ENCODE measurements at regions not wholly inside any gene's neighbourhood (a gene's known extent, or its start where the extent isn't known, plus 50 kb on each side); places are given as distances from the start of the nearest gene placed in this dataset.

GRCh38 chr2:78646533-78647364, 378.8 kb upstream of the REG3G start:
- intact Hi-C loops (cut with DNase I), result no loop called here
- H3K9me3 ChIP-seq, result no peaks in the 10 kb centered on the region
- 54 to 63% methylated on average over 5 of the region's 5 CpGs for WGBS, 2 donors
- no peaks in the 10 kb centered on the region for H3K27me3 ChIP-seq
- H3K4me3 ChIP-seq, result no peak overlapping the region
- TF ChIP-seq, protein P1, sequence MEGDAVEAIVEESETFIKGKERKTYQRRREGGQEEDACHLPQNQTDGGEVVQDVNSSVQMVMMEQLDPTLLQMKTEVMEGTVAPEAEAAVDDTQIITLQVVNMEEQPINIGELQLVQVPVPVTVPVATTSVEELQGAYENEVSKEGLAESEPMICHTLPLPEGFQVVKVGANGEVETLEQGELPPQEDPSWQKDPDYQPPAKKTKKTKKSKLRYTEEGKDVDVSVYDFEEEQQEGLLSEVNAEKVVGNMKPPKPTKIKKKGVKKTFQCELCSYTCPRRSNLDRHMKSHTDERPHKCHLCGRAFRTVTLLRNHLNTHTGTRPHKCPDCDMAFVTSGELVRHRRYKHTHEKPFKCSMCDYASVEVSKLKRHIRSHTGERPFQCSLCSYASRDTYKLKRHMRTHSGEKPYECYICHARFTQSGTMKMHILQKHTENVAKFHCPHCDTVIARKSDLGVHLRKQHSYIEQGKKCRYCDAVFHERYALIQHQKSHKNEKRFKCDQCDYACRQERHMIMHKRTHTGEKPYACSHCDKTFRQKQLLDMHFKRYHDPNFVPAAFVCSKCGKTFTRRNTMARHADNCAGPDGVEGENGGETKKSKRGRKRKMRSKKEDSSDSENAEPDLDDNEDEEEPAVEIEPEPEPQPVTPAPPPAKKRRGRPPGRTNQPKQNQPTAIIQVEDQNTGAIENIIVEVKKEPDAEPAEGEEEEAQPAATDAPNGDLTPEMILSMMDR (IDR thresholded peaks at IDR 0.05), result no peak
- no peaks in the 10 kb centered on the region for H3K36me3 ChIP-seq
- DNase-seq (no peak), ATAC-seq (no peak)
- H3K27ac ChIP-seq, result no peak overlapping the region
- no peaks in the 10 kb centered on the region for H3K4me1 ChIP-seq

GRCh38 chr2:78648558-78648957, 376.9 kb upstream of the REG3G start:
- WGBS, 2 donors, result 42 to 47% methylated on average over 1 of the region's 1 CpG
- ATAC-seq (no peak), DNase-seq (no peak)
- intact Hi-C loops (cut with DNase I), result no loop called here
- no peaks in the 10 kb centered on the region for H3K36me3 ChIP-seq
- H3K27ac ChIP-seq, result no peak overlapping the region
- no peaks in the 10 kb centered on the region for H3K4me1 ChIP-seq
- TF ChIP-seq, protein P1 (IDR thresholded peaks at IDR 0.05), result no peak
- no peak overlapping the region for H3K4me3 ChIP-seq
- no peaks in the 10 kb centered on the region for H3K27me3 ChIP-seq
- no peaks in the 10 kb centered on the region for H3K9me3 ChIP-seq

DNA sequence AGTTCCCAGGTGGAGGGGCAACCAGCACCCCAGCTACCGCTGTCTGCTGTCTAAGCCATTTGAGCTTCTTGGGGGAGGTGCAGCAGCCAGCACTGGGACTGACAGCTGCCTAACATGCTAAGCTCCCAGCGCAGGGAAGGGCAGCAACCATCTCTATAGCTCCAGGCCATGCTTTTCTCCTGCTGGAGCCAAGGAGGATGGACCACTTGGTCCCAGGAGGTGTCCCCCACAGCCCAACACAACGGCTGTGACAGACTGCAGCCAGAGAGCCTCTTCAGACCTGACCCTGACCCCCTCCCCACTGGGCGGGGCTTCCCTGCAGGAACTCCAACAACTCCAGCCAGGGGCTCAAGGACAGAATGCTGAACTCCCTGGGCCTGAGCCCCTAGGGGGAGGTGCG, 370.6 kb upstream of the REG3G start:
- H3K36me3 ChIP-seq, result no peaks in the 10 kb centered on the region
- H3K4me3 ChIP-seq, result no peak overlapping the region
- no peak for ATAC-seq
- H3K9me3 ChIP-seq, result peaks cover 0 to 52% (median 9%) of the 10 kb centered on the region in 11 donors
- no peaks in the 10 kb centered on the region for H3K4me1 ChIP-seq
- TF ChIP-seq, protein P1 (IDR thresholded peaks at IDR 0.05), result no peak
- H3K27ac ChIP-seq, result no peak overlapping the region
- 75 to 81% methylated on average over 5 of the region's 5 CpGs for WGBS, 2 donors
- no peaks in the 10 kb centered on the region for H3K27me3 ChIP-seq
- no peak for DNase-seq
- intact Hi-C loops (cut with DNase I), result no loop called here

DNA sequence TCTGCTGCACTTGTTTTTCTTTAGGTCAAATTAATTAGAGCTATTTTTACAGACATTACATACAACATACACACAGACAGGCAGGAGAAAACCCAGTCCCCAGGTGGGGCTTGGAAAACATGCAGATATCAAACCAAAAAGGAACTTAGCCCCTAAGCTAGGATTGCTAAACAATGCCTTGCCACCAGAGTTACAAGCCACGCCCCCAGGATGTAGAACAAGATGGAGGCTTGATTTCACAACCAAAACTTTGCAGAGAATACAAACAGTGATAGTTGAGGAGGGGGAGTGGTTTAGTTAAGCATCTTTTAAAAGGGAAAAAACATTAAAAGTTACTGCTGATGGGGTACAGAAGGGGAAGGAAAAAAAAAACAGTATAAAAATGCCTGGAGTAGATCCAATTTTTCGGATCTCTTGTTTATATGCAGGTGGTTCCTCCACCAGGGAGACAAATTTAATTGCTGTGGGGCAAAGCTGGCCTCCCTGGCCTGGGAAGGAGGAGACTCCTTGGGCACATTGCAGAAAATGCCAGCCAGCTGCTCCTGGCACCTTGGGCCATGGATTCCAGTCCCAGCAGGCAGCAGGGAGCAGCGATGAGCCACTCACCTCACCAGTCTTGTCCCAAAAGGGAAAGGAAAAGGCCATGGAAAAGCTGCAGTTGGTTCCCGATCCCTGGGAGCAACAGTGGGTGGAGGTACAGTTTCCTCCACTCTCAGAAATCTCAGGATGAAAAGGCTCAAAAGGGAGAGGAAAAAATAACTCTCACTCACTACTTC, 348.4 kb upstream of the REG3G start:
- TF ChIP-seq, protein P1 (IDR thresholded peaks at IDR 0.05), result no peak
- Histone ChIP-seq H3K4me3 (no peak overlapping the region), H3K27me3 (no peaks in the 10 kb centered on the region), H3K9me3 (peaks cover 0 to 4% (median 0%) of the 10 kb centered on the region in 11 donors), H3K4me1 (no peaks in the 10 kb centered on the region), H3K27ac (no peak overlapping the region), H3K36me3 (no peaks in the 10 kb centered on the region)
- DNase-seq (no peak), ATAC-seq (no peak)
- intact Hi-C loops (cut with DNase I), result no loop called here
- WGBS, 2 donors, result 80% methylated on average over 4 of the region's 4 CpGs
